ENCODE measurements at regions not wholly inside any gene's neighbourhood (a gene's known extent, or its start where the extent isn't known, plus 50 kb on each side); places are given as distances from the start of the nearest gene placed in this dataset.

- no peak for DNase-seq (ENCODE audit: extremely low spot score)
- no peak for TF ChIP-seq CTCF (IDR thresholded peaks at IDR 0.05; ENCODE audit: control extremely low read depth, extremely low read depth, low read depth, missing control alignments)
- CTCF ChIA-PET = interaction anchor here (0.7 to 3.1 kb wide), 6 partner anchors 12 to 350 kb away, joined by 3 to 10 read pairs (median 4); no protein-coding TSS in a partner anchor
- POLR2A ChIA-PET = no interaction called here
Observed at GRCh38 chr16:72474501-72475123, 302.7 kb upstream of the PMFBP1 start.

- ChIA-PET CTCF (interaction anchor here (0.7 to 3.1 kb wide), 7 partner anchors 9 to 349 kb away, joined by 3 to 10 read pairs (median 5); no protein-coding TSS in a partner anchor), POLR2A (no interaction called here)
- TF ChIP-seq CTCF (IDR thresholded peaks at IDR 0.05; ENCODE audit: control extremely low read depth, extremely low read depth, low read depth, missing control alignments) = no peak
- no peak for DNase-seq (ENCODE audit: extremely low spot score)
Observed at GRCh38 chr16:72473631-72474030, 301.7 kb upstream of the PMFBP1 start.

GRCh38 chr16:72471317-72471924, 299.5 kb upstream of the PMFBP1 start:
- ChIA-PET CTCF (interaction anchor here (0.8 kb wide), 1 partner anchor 347 kb away, joined by 3 read pairs; no protein-coding TSS in a partner anchor), POLR2A (no interaction called here)
- TF ChIP-seq CTCF (IDR thresholded peaks at IDR 0.05; ENCODE audit: control extremely low read depth, extremely low read depth, low read depth, missing control alignments) = no peak
- DNase-seq (ENCODE audit: extremely low spot score) = no peak

- ChIA-PET POLR2A (no interaction called here), CTCF (interaction anchor here (1.5 kb wide), 1 partner anchor 32 kb away, joined by 4 read pairs; no protein-coding TSS in a partner anchor)
- TF ChIP-seq CTCF (IDR thresholded peaks at IDR 0.05; ENCODE audit: control extremely low read depth, extremely low read depth, low read depth, missing control alignments) = no peak
- no peak for DNase-seq (ENCODE audit: extremely low spot score)
Observed at GRCh38 chr16:72470541-72470940, 298.6 kb upstream of the PMFBP1 start.

GRCh38 chr16:72469932-72470331, 298.0 kb upstream of the PMFBP1 start:
- CTCF ChIA-PET = interaction anchor here (1.0 to 2.0 kb wide), 3 partner anchors 9 to 69 kb away, joined by 4 read pairs; no protein-coding TSS in a partner anchor
- no peak for TF ChIP-seq CTCF (IDR thresholded peaks at IDR 0.05; ENCODE audit: control extremely low read depth, extremely low read depth, low read depth, missing control alignments)
- DNase-seq (ENCODE audit: extremely low spot score) = no peak
- POLR2A ChIA-PET = no interaction called here

- CTCF ChIA-PET = interaction anchor here (1.2 to 3.4 kb wide), 3 partner anchors 68 to 364 kb away, joined by 3 to 32 read pairs (median 4); no protein-coding TSS in a partner anchor
Observed at GRCh38 chr16:72468582-72468981, 296.6 kb upstream of the PMFBP1 start.

More at GRCh38 chr16:72468582-72468981, 296.6 kb upstream of the PMFBP1 start:
- TF ChIP-seq CTCF (IDR thresholded peaks at IDR 0.05; ENCODE audit: control extremely low read depth, extremely low read depth, low read depth, missing control alignments) = no peak
- POLR2A ChIA-PET = no interaction called here
- DNase-seq (ENCODE audit: extremely low spot score) = no peak
